ENCODE measurements at regions not wholly inside any gene's neighbourhood (a gene's known extent, or its start where the extent isn't known, plus 50 kb on each side); places are given as distances from the start of the nearest gene placed in this dataset.

- no peak overlapping the region for H3K4me3 ChIP-seq (ENCODE audit: control extremely low read depth in 1 of 5, extremely low read depth in 1 of 5, insufficient read depth in 1 of 5, low read depth in 2 of 5, low read length in 4 of 5)
- no peaks in the 10 kb centered on the region for H3K36me3 ChIP-seq (replicated peaks in 1 of 2; ENCODE audit: control extremely low read depth in 1 of 2, control insufficient read depth in 1 of 2, extremely low read depth in 1 of 2, insufficient read depth in 2 of 2, low read length in 1 of 2)
- no peak overlapping the region for H3K27ac ChIP-seq (ENCODE audit: low read length in 2 of 2)
- no peaks in the 10 kb centered on the region for H3K4me1 Mint-ChIP-seq
- TF ChIP-seq EZH2 (IDR thresholded peaks at IDR 0.05; ENCODE audit: borderline replicate concordance, insufficient read depth, low read depth, low read length, poor library complexity, severe bottlenecking): no peak
- H3K27ac Mint-ChIP-seq: no peak overlapping the region
- no peaks in the 10 kb centered on the region for H3K4me1 ChIP-seq (ENCODE audit: control insufficient read depth in 2 of 2, insufficient read depth in 2 of 2, low read length in 2 of 2)
- DNase-seq (no peak), ATAC-seq (ENCODE audit: low read depth) (no peak)
- H4K20me1 ChIP-seq (ENCODE audit: control insufficient read depth, insufficient read depth, low read length, poor library complexity, severe bottlenecking): no peaks in the 10 kb centered on the region
- H3K9me3 ChIP-seq (ENCODE audit: control extremely low read depth in 1 of 3, control insufficient read depth in 2 of 3, insufficient read depth in 1 of 3, low read length in 2 of 3): peaks cover 0 to 4% (median 0%) of the 10 kb centered on the region in 3 donors
- H3K4me3 Mint-ChIP-seq: no peak overlapping the region
- POLR2A ChIA-PET: no interaction called here
- intact Hi-C loops (cut with micrococcal nuclease): no loop called here
- peaks cover 18% of the 10 kb centered on the region for H3K27me3 Mint-ChIP-seq
- no peak overlapping the region for H2AFZ ChIP-seq (ENCODE audit: insufficient read depth, low read depth, low read length, poor library complexity, severe bottlenecking)
- WGBS (ENCODE audit: insufficient coverage): 53% methylated on average over 3 of the region's 3 CpGs
- H3K9ac ChIP-seq (ENCODE audit: low read length): no peak overlapping the region
- CTCF ChIA-PET: no interaction called here
- H3K9me3 Mint-ChIP-seq (ENCODE audit: insufficient read depth): no peaks in the 10 kb centered on the region
- peaks cover 0 to 2% (median 0%) of the 10 kb centered on the region in 4 experiments for H3K27me3 ChIP-seq (replicated peaks in 1 of 4; ENCODE audit: control extremely low read depth in 1 of 4, control insufficient read depth in 3 of 4, insufficient read depth in 4 of 4, low read length in 3 of 4)
- H3K79me2 ChIP-seq (ENCODE audit: control insufficient read depth, insufficient read depth, low read length): no peaks in the 10 kb centered on the region
- H3K4me2 ChIP-seq (replicated peaks; ENCODE audit: low read depth, low read length, poor library complexity, severe bottlenecking): no peak overlapping the region
These were observed 85.6 kb upstream of the ALDH1A3 start for GRCh38 chr15:100794008-100794407.

DNA sequence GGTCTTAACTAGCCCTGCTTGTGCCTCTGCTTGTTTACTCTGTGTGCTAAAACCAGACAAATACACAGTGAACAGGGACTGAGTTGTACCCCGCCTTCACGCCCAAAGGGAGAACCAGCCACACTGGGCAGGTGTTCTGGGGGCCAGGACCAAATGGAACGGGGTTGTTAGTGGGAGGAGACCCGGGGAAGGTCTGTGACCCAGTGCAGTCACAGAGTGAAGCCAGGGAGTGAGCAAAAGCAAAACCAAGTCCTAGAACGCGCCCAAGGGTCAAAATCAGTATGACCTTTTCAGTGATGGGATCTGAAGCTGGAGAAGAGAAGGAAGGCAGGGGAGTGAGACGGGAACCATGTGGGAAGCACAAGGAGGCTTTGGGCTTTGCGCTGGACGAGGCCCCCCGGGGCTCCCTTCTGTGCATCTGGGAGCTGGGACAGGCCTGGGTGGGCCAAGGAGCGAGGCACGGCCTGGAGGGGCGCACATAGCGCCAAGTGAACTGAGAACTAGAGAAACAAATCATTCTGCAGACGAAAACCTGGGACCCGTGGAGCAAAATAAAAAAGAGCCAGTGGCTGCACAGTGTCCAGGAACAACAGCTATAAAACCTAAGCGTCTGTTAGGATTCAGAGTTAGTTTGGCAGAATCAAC is 78.3 kb upstream of the ALDH1A3 start:
- Histone ChIP-seq H3K27me3 (replicated peaks in 1 of 4; ENCODE audit: control extremely low read depth in 1 of 4, control insufficient read depth in 3 of 4, insufficient read depth in 4 of 4, low read length in 3 of 4) (no peaks in the 10 kb centered on the region), H3K9ac (ENCODE audit: low read length) (no peak overlapping the region), H3K4me3 (ENCODE audit: control extremely low read depth in 1 of 5, extremely low read depth in 1 of 5, insufficient read depth in 1 of 5, low read depth in 2 of 5, low read length in 4 of 5) (no peak overlapping the region), H3K4me2 (replicated peaks; ENCODE audit: low read depth, low read length, poor library complexity, severe bottlenecking) (no peak overlapping the region), H3K27ac (ENCODE audit: low read length in 2 of 2) (no peak overlapping the region), H2AFZ (ENCODE audit: insufficient read depth, low read depth, low read length, poor library complexity, severe bottlenecking) (no peak overlapping the region), H3K9me3 (ENCODE audit: control extremely low read depth in 1 of 3, control insufficient read depth in 2 of 3, insufficient read depth in 1 of 3, low read length in 2 of 3) (peaks cover 0 to 8% (median 0%) of the 10 kb centered on the region in 3 donors), H3K79me2 (ENCODE audit: control insufficient read depth, insufficient read depth, low read length) (no peaks in the 10 kb centered on the region), H3K4me1 (ENCODE audit: control insufficient read depth in 2 of 2, insufficient read depth in 2 of 2, low read length in 2 of 2) (no peaks in the 10 kb centered on the region), H4K20me1 (ENCODE audit: control insufficient read depth, insufficient read depth, low read length, poor library complexity, severe bottlenecking) (no peaks in the 10 kb centered on the region), H3K36me3 (replicated peaks in 1 of 2; ENCODE audit: control extremely low read depth in 1 of 2, control insufficient read depth in 1 of 2, extremely low read depth in 1 of 2, insufficient read depth in 2 of 2, low read length in 1 of 2) (no peaks in the 10 kb centered on the region)
- DNase-seq (no peak), ATAC-seq (ENCODE audit: low read depth) (no peak)
- ChIA-PET CTCF (no interaction called here), POLR2A (no interaction called here)
- Mint-ChIP-seq H3K4me1 (no peaks in the 10 kb centered on the region), H3K9me3 (ENCODE audit: insufficient read depth) (peaks cover 3% of the 10 kb centered on the region), H3K4me3 (no peak overlapping the region), H3K27me3 (peaks cover 3% of the 10 kb centered on the region), H3K27ac (no peak overlapping the region)
- TF ChIP-seq CTCF (IDR thresholded peaks at IDR 0.05) (no peak), EZH2 (IDR thresholded peaks at IDR 0.05; ENCODE audit: borderline replicate concordance, insufficient read depth, low read depth, low read length, poor library complexity, severe bottlenecking) (no peak)
- 90% methylated on average over 13 of the region's 17 CpGs for WGBS (ENCODE audit: insufficient coverage)
- intact Hi-C loops (cut with micrococcal nuclease): no loop called here
